ENCODE measurements at regions not wholly inside any gene's neighbourhood (a gene's known extent, or its start where the extent isn't known, plus 50 kb on each side); places are given as distances from the start of the nearest gene placed in this dataset.

GRCh38 chr6:71545905-71546304 is 257.3 kb downstream of the OGFRL1 start (continued):
- no peak for TF ChIP-seq ERG (CRISPR knock-in tag; IDR thresholded peaks at IDR 0.05)
- no peak for TF ChIP-seq AFF4 (CRISPR knock-in tag; IDR thresholded peaks at IDR 0.05; ENCODE audit: borderline replicate concordance)
- TF ChIP-seq ZNF425 (CRISPR knock-in tag; conservative IDR thresholded peaks at IDR 0.05), result no peak
- no peak for TF ChIP-seq HMGA2 (CRISPR knock-in tag; IDR thresholded peaks at IDR 0.05)
- TF ChIP-seq OVOL2 (CRISPR knock-in tag; IDR thresholded peaks at IDR 0.05; ENCODE audit: borderline replicate concordance), result no peak
- TF ChIP-seq STAT6 (CRISPR knock-in tag; conservative IDR thresholded peaks at IDR 0.05; ENCODE audit: low read depth), result no peak
- TF ChIP-seq ATF6 (CRISPR knock-in tag; IDR thresholded peaks at IDR 0.05), result no peak
- no peak for TF ChIP-seq PRRX2 (CRISPR knock-in tag; IDR thresholded peaks at IDR 0.05)
- TF ChIP-seq ARID4B (CRISPR knock-in tag; IDR thresholded peaks at IDR 0.05; ENCODE audit: borderline replicate concordance), result no peak
- TF ChIP-seq TEAD1 (CRISPR knock-in tag; IDR thresholded peaks at IDR 0.05), result no peak
